HG03095 (cell line): ENCODE measurements at regions not wholly inside any gene's neighbourhood (a gene's known extent, or its start where the extent isn't known, plus 50 kb on each side); places are given as distances from the start of the nearest gene placed in this dataset.
A peak's percentile ranks its signal among the peaks of the same experiment; 100 is the strongest.
"Not testable (repeated sequence)": the region's sequence is repeated elsewhere in the genome, so short reads cannot be mapped to it uniquely, and the experiment has no call there.

Source experiments
- ATAC-seq: cut with Tn5 transposase; IDR thresholded peaks from one replicate; pipeline ENCODE4 v1.9.1; 2021; ENCODE audit warnings: moderate library complexity; ENCODE audit not compliant: unreplicated experiment

GRCh38 chr3:159260049-159260662 is 458.3 kb downstream of the MFSD1 start:
- ATAC-seq, result peak; percentile 59

- ATAC-seq, result not testable (repeated sequence)
Measured at GRCh38 chr3:159261333-159261732, 459.5 kb downstream of the MFSD1 start.

DNA sequence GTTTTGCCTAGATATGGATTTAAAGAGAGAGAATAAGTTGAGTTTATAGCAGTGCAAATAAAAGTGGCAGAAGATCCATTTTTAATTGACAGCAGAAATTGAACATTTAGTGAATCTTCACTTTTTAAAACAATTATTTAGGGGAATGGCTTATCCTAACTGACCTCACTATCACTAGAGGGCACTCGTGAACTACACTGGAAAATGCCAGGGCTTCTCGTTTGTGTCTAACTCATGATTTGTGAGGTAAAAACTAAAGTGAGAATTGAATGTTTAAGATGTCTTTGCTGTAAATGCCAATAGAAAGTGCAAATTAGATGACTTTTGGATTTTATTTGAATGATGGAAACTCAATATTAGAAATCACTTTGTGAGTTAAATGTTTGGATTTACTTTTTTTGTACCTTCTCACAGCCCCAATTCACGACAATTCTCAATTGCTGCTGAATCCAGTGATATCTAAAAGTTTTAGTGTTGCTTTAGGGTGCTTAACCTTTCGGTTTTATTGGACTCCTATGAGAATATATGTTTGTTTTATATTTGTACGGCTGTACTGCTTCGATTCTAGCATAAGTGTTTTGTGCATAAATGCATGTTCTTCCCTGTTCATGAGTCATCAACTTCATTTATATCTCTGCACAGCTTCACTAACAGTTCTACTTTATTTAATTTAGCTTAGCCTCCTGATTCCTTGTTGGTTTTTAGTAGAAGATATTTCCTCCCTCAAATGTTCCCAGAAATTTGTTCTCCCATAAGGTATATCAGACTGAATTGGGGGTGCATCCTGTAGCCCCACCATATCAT is 462.1 kb downstream of the MFSD1 start:
- no peak for ATAC-seq

DNA sequence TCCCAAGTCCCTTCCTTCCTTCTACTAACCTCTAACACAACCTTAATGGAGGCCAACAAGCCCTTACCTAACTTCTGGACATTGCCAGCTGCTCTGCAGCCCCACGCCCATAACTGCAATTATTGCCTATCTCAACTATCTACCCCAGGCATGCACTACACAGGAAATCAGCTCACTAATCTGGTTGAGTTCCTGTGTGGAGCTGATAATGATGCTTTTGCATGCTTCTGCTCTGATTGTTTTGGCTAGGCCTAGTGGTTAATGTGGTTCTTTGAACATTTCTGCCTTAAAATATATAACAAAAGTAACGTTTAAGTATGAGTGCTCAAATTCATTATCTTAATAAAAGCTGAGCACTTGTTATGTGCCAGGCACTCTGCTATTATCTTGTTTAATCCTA is 463.9 kb downstream of the MFSD1 start:
- no peak for ATAC-seq

DNA sequence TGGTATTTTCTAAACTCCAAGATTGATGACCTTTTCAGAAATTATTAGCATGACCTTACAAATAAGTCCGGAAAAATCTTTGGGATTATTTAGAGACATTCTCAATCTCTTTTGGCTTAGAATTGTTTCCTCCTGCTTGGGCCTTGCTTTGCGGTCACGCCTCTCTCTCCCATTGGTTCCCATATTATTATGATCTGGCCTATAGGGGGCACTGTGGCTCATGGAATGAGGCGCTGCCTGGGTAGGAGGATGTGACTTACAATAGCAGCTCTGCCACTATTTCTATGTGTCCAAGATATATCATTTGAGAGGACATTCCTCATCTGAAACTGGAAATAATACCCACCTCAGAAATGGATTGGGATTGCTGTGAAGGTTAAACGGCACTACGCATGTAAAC is 464.9 kb downstream of the MFSD1 start:
- ATAC-seq, result no peak

GRCh38 chr3:159271799-159272512 is 470.1 kb downstream of the MFSD1 start:
- ATAC-seq, result no peak

DNA sequence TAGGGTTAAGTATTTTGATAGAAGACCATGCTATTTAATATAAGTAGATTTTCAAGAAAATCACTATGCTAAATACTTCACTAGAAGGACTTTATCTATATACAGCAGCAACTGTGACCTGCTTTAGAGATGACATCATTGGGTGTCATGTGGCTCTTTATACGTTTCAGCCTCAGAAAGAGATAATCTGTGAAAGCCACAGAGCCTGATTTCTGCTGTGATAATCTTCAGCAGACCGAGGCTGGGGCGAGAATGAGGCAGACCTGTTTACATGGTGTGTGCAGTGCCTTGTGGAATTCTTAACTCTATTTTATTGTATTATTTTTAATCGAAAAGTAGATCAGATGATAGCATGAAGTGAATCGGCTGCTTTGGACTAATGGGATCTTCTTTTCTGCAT is 471.2 kb downstream of the MFSD1 start:
- ATAC-seq, result no peak

GRCh38 chr3:159273608-159274007 is 471.8 kb downstream of the MFSD1 start:
- no peak for ATAC-seq

DNA sequence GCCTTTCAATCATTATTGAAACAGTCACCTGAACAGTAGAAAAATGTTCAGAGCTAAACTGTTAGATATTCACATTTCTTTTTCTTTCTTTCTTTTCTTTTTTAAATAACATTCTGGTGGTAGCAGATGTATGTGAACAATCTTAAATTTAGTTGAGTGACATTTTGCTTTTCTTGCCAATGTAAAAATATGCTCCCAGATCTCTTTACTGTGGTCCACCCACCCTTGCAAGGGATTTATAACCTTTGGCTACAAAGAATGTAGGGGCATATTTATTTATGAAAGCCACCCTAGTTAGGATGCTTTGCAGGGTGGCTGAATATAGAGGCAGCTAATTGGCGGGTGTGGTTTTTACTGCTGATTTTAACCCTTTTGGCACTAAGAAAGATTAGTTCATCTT is 473.9 kb downstream of the MFSD1 start:
- ATAC-seq, result no peak

- ATAC-seq, result no peak
Measured at GRCh38 chr3:159277814-159278213, 476.0 kb downstream of the MFSD1 start.

- ATAC-seq, result no peak
Measured at GRCh38 chr3:159280386-159281191, 478.7 kb downstream of the MFSD1 start.

DNA sequence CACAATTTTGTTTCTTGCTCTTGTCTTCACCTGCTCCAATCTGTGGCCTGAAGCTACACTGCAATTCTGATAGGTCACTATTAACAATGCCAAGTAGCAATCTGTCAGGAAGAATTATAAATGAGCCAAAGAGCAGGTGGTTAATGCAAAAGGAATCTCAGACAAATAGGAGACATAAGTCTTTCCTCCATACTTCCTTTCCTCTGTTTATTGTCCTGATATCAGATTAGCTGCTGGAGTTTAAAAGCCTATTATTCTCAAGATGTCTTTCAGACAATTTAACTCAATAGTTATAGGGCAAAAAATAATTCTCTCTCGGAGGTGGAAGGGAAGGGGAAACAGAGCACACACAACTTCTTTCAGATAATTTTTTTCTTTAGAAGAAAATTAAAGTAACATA is 491.6 kb downstream of the MFSD1 start:
- no peak for ATAC-seq

- ATAC-seq, result no peak
Measured at GRCh38 chr3:159301961-159302360, 500.1 kb downstream of the MFSD1 start.

DNA sequence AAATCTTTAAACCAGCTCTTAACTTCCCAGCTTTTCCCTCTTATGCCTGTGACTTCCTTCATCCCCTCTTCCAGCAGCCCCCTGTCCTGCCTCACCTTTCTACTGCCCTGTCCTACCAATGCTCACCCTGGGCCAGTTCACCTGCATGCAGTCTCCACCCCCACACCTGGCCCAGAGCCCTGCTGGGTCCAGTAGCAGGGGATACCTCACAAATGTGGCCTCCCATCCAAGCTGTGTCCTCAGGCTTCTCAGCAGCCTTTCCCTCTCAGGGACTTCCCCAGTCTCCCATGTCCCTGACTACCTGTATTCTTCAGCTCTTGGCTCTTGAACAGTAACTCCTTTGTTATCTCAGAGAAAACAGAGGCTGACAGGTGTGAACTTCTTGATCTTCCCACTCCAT is 503.2 kb downstream of the MFSD1 start:
- ATAC-seq, result no peak

DNA sequence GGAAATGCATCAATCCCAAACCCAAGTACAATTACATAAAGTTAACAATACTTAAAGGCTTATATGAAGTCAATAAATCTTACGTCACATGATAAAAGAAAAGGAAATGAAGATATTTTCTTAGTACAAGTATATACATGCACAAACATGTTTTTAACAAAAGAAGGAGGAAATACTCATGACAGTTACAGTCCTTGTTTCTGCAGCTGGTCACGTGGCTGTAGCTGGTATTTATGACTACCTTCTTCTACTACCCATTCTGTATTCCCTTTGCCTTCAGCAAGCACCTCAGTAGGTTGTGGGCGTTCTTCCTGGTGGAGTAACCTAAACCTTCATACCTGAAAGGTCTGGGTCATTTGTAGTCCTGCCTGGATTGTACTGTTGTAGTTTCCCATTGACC is 514.9 kb downstream of the MFSD1 start:
- not testable (repeated sequence) for ATAC-seq

DNA sequence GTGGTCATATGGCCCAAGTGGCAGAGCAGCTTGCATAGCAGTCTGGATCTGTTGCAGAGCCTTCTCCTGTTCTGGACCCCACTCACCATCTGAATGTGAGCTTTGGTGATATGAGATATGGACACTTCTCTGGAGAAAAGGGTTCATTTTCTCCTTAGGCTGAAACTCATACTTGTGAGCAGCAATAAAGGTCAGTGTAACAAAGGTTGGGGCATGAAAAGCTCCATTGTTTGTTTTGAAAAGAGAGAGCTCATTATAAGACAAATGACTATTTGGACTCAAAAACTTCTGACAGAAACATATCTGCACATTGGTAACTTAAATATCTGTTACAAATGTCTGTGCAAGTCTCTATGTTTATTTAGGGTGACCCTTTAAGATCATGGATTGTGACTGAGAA is 517.3 kb downstream of the MFSD1 start:
- no peak for ATAC-seq

DNA sequence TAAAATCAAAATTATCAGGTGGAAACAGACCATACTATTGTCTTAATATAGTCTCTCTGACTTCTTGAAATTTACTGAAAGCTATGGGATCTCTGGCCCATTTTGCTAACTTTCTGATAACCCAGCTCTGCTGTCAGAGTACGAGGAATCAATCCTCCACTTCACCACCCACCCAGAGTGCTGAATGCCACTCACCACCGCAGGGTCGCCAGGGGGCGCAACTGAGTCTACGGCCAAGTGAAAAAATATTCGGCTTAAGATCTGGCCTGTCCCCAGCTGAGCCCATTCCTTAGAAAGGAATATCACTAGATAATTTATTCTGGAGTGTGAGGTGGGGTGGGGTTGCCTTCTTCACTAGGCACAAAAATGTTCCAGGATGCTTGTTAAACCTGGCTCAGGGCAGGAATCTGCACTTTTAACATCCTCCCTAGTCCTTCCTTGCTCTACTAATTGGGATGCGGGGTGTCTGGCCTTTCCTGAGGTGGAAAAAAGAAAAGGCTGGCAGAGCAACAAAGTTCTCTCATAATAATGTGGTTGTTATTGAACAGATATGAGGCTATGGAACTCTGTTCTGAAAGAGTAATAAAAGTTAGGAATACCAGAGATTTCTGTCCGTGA is 520.6 kb downstream of the MFSD1 start:
- ATAC-seq, result peak; percentile 72

DNA sequence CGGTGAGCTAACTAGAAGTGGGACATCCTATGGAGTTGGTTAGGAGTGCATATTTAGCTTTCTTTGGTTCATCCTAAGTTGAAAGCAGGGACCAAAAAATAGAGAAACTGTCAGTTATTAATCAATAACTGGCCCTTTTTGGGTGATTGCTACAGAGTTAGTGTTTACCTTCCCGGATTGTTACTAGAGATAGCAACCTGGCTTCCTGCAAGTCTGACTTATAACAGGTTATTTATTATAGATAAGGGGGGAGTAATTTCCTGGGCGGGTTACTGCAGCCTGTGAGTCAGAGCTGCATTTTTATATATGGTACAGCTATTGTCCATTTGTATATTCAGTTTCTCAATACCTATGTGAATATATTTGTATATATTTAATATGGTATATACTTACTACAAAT is 522.0 kb downstream of the MFSD1 start:
- no peak for ATAC-seq

GRCh38 chr3:159326998-159327397 is 525.1 kb downstream of the MFSD1 start:
- no peak for ATAC-seq

- ATAC-seq, result no peak
Measured at GRCh38 chr3:159332535-159333099, 530.8 kb downstream of the MFSD1 start.
